ENCODE measurements at regions not wholly inside any gene's neighbourhood (a gene's known extent, or its start where the extent isn't known, plus 50 kb on each side); places are given as distances from the start of the nearest gene placed in this dataset.

GRCh38 chr7:125526958-125527357 lies 597.3 kb upstream of the POT1 start (continued):
- no peak for TF ChIP-seq TOX (CRISPR knock-in tag; IDR thresholded peaks at IDR 0.05; ENCODE audit: borderline replicate concordance)
- no peak for TF ChIP-seq BACH2 (CRISPR knock-in tag; IDR thresholded peaks at IDR 0.05; ENCODE audit: borderline replicate concordance)
- TF ChIP-seq ZC3H10 (CRISPR knock-in tag; IDR thresholded peaks at IDR 0.05), result no peak
- no peak for TF ChIP-seq SNAI2 (CRISPR knock-in tag; IDR thresholded peaks at IDR 0.05)
- TF ChIP-seq RARB (CRISPR knock-in tag; IDR thresholded peaks at IDR 0.05), result no peak
- TF ChIP-seq POU6F1 (CRISPR knock-in tag; IDR thresholded peaks at IDR 0.05; ENCODE audit: borderline replicate concordance, low read depth), result no peak
- no peak for TF ChIP-seq GLIS3 (CRISPR knock-in tag; IDR thresholded peaks at IDR 0.05)
- no peak for TF ChIP-seq ZNF70 (CRISPR knock-in tag; IDR thresholded peaks at IDR 0.05)
- TF ChIP-seq ESRRG (CRISPR knock-in tag; IDR thresholded peaks at IDR 0.05), result no peak

- ATAC-seq, result no peak
- TF ChIP-seq PATZ1 (CRISPR knock-in tag; IDR thresholded peaks at IDR 0.05; ENCODE audit: borderline replicate concordance) (no peak), BACH2 (CRISPR knock-in tag; IDR thresholded peaks at IDR 0.05; ENCODE audit: borderline replicate concordance) (no peak), CREB5 (CRISPR knock-in tag; IDR thresholded peaks at IDR 0.05; ENCODE audit: low read depth) (no peak), TOX (CRISPR knock-in tag; IDR thresholded peaks at IDR 0.05; ENCODE audit: borderline replicate concordance) (no peak), RARB (CRISPR knock-in tag; IDR thresholded peaks at IDR 0.05) (no peak), ZFP30 (CRISPR knock-in tag; IDR thresholded peaks at IDR 0.05) (no peak), ESRRG (CRISPR knock-in tag; IDR thresholded peaks at IDR 0.05) (no peak), ZNF565 (CRISPR knock-in tag; conservative IDR thresholded peaks at IDR 0.05; ENCODE audit: low read depth) (no peak), TCF4 (CRISPR knock-in tag; IDR thresholded peaks at IDR 0.05; ENCODE audit: borderline replicate concordance) (no peak), GLIS3 (CRISPR knock-in tag; IDR thresholded peaks at IDR 0.05) (no peak), POU6F1 (CRISPR knock-in tag; IDR thresholded peaks at IDR 0.05; ENCODE audit: borderline replicate concordance, low read depth) (no peak), SNAI2 (CRISPR knock-in tag; IDR thresholded peaks at IDR 0.05) (no peak), ZNF8 (CRISPR knock-in tag; IDR thresholded peaks at IDR 0.05) (no peak), ARNTL (CRISPR knock-in tag; IDR thresholded peaks at IDR 0.05; ENCODE audit: borderline replicate concordance, low read depth) (no peak), ISL1 (CRISPR knock-in tag; IDR thresholded peaks at IDR 0.05) (no peak), ZFP3 (CRISPR knock-in tag; IDR thresholded peaks at IDR 0.05) (no peak), ZNF70 (CRISPR knock-in tag; IDR thresholded peaks at IDR 0.05) (no peak)
Measured at GRCh38 chr7:125526092-125526491, 596.5 kb upstream of the POT1 start.

- ATAC-seq, result peak; percentile 64; the same call in 1 of the 3 replicates
- TF ChIP-seq ISL1 (CRISPR knock-in tag; IDR thresholded peaks at IDR 0.05) (0 out of 2 replicates have a peak, but pooled peaks have one; percentile 20), ESRRG (CRISPR knock-in tag; IDR thresholded peaks at IDR 0.05) (0 out of 2 replicates have a peak, but pooled peaks have one; percentile 7), TCF4 (CRISPR knock-in tag; IDR thresholded peaks at IDR 0.05; ENCODE audit: borderline replicate concordance) (peak; percentile 98), SNAI2 (CRISPR knock-in tag; IDR thresholded peaks at IDR 0.05) (peak; percentile 63; the same call in 1 of the 2 replicates), ZC3H10 (CRISPR knock-in tag; IDR thresholded peaks at IDR 0.05) (no peak), BACH2 (CRISPR knock-in tag; IDR thresholded peaks at IDR 0.05; ENCODE audit: borderline replicate concordance) (no peak), GLIS3 (CRISPR knock-in tag; IDR thresholded peaks at IDR 0.05) (peak; percentile 49; the same call in 1 of the 2 replicates), TSHZ2 (CRISPR knock-in tag; IDR thresholded peaks at IDR 0.05) (peak; percentile 98), ZNF70 (CRISPR knock-in tag; IDR thresholded peaks at IDR 0.05) (0 out of 2 replicates have a peak, but pooled peaks have one; percentile 27)
Measured at GRCh38 chr7:125516194-125516593, 586.6 kb upstream of the POT1 start.
